HG03135 (cell line): ENCODE measurements at regions not wholly inside any gene's neighbourhood (a gene's known extent, or its start where the extent isn't known, plus 50 kb on each side); places are given as distances from the start of the nearest gene placed in this dataset.
"Not testable (repeated sequence)": the region's sequence is repeated elsewhere in the genome, so short reads cannot be mapped to it uniquely, and the experiment has no call there.

Experiments
- ATAC-seq: cut with Tn5 transposase; IDR thresholded peaks from one replicate; pipeline ENCODE4 v1.9.1; 2021; ENCODE audit warnings: mild to moderate bottlenecking, moderate library complexity; ENCODE audit not compliant: unreplicated experiment

GRCh38 chr15:38852188-38852587 lies 287.6 kb upstream of the RASGRP1 start:
- ATAC-seq, result not testable (repeated sequence)

DNA sequence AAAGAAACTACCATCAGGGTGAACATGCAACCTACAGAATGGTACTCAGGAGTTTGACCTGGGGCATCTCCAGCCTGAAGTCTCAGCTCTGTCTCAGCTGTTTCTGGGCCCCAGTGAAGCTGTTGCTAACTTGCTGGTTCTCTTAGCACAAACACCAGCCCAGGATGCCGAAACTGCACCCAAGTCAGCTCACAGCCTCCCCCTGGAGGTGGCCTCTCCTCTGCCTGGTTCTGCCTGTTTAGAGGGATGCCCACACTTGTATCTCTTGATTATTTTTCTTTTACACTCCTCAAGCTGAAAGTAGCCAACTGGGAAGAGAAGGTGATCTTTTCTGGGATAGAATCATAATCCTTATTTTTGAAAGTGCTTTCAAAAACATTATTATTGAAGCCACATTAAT lies 289.0 kb upstream of the RASGRP1 start:
- no peak for ATAC-seq

DNA sequence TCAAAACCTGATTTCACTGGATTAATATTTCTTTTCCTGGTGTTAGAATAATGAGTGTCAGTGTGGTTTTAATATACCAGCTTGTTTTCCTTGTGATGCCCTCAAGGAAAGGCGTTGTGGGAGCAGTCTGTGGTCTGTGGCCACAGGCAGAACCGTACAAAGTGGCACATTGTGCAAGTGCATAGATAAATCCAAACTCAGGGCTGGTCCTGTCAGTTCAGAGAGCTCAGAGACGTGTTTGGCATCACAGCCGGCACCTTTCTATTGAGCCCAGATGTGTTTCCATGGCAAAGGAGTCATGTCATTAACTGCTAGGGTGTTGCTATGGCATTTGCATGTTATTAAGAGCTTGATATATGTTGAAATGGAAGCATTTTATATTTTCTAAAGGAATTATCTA lies 289.9 kb upstream of the RASGRP1 start:
- ATAC-seq, result no peak

DNA sequence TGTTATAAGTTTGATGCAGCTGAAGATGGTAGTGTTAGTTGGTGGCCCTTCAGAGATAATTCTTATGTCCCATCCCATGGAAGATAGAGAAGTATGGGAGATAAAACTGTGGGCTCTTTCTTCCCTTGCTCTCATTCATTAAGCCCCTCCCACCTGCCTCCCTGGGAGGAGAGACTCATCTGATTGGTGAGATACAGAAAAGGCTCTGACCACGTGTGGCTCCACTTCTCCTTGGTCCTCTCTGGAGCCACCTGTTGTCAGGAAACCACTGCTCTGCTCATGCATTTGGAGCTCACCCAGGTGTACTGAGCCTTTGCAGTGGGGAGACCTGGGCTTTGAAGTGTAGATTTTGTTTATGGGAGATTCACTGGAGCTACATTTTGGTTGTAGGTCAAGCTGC lies 293.2 kb upstream of the RASGRP1 start:
- ATAC-seq, result no peak

DNA sequence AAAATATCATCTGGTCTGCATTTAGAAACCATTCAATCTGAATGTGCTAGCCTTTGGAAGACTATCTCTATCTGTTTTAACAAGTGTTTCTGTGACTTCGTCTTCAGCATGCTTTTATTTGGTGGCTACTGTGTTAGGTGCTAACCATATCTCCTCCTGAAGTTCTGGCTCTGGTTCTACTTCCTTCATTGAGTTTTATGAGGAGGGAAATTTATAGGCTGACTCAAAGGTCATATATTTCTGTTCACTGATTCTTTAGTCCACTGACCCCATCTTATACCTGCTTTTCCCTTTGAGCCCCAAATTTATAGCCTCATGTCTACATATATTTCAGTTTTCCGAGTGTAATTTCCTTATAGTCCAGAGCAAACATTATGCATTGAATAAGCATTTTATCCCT lies 295.0 kb upstream of the RASGRP1 start:
- no peak for ATAC-seq

DNA sequence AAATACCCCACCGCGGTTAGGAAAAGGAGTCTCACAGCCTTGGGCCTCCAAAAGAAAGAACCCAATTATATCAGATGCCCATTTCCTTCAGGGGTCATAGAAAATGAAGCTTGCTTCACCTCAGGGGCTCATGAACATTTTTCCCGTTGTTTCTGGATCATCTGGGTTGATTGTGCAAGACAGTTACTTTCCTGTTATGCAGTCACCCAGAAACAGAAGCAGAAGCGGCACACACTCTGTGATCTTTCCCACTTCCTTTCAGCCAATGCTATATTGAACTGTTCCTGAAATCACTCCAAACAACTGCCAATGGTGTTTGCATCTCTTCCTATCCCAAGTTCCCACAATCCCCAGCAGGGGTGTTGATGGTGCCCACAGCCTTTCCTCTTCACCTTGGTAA lies 295.6 kb upstream of the RASGRP1 start:
- no peak for ATAC-seq

- no peak for ATAC-seq
These were observed 296.1 kb upstream of the RASGRP1 start for GRCh38 chr15:38860674-38861073.

- ATAC-seq, result no peak
These were observed 296.5 kb upstream of the RASGRP1 start for GRCh38 chr15:38861108-38861507.

DNA sequence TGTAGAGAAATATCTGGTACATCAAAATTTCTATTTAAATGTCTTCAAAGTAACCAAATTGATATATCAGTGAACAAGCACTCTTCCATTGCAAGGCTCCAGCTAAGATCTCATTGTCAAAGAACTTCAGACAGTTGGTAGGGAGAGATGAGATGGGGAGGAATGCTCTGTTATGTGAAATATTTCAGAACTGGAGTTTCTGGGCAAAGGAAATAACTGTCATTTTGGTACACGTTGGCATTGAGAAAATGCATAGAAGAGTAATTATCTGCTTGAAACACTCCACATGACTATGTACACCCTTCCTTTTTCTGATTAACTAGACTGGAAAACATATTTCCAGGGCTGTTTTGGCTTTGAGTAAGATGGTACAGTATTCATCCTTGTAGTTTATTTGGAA lies 297.5 kb upstream of the RASGRP1 start:
- ATAC-seq, result no peak

DNA sequence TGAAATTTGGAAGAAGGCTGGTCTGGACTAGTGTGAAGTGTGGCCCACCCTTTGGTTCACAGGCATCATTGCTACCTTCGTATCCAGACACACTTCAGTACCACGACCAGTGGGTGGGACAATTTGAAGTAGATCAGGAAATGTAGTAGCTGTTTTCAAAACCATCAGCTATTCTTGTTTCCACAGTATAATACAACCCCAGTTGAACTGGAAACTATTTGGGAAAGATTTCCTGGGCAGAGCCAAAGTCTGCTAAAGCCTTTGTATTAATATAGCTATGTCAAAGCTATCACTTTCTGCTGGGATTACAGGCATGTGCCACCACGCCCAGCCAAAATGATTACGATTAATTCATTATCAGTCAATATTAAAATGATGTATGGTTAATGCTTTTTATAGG lies 298.8 kb upstream of the RASGRP1 start:
- ATAC-seq, result no peak

- no peak for ATAC-seq
These were observed 299.5 kb upstream of the RASGRP1 start for GRCh38 chr15:38864122-38864521.

DNA sequence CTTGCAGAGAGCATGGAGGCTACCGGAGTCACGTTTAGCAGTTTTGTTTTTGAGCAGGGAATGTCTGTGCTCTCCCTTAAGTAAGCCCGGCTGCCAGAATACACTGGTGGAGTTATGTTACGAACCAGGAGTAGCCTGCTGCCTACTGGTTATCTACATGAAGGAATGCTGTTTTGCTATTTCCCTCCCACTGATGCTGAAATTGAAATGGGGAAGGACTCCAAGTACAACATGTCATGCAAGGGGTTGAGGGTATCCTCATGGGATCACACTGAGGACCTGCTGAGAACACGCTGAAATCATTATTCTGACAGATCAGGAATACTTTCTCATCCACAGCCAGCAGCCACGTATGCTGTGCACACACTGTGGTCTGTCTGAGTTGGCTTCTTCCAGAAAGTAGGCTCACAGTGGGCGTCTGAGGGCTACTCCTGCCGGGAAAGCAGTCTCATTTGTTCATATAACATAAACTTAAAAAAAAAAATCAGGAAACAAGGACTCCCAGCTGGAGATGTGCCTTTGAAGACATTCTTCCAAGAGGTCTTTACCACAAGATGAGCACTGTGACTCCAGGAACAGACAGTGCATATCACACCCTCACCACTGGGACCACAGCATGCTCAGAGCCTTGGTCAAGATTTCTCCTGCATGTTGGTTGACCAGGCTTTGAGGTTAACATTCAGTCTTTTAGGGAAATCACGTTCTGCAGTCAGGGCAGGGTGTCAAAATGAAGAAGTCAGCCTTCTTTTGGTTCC lies 300.4 kb upstream of the RASGRP1 start:
- no peak for ATAC-seq

DNA sequence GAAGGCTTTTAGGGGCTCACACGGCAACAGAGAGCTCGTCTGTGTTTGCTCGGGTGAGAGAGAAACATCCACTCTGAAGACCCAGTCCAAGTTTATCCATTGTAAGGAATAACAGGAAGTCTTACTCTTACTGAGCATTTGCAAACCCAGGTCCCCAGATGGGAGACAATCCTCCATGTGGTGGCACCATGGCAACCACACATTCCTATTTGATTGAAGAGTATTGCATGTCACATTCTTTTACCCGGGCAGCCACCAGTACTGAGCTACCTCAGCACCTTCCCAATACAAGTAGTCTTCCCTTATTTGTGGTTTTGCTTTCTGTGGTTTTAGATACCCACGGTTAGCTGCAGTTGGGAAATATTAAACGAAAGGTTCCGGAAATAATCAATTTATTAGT lies 302.9 kb upstream of the RASGRP1 start:
- no peak for ATAC-seq

- ATAC-seq, result no peak
These were observed 303.9 kb upstream of the RASGRP1 start for GRCh38 chr15:38868326-38869114.

- no peak for ATAC-seq
These were observed 307.0 kb upstream of the RASGRP1 start for GRCh38 chr15:38871638-38872037.

DNA sequence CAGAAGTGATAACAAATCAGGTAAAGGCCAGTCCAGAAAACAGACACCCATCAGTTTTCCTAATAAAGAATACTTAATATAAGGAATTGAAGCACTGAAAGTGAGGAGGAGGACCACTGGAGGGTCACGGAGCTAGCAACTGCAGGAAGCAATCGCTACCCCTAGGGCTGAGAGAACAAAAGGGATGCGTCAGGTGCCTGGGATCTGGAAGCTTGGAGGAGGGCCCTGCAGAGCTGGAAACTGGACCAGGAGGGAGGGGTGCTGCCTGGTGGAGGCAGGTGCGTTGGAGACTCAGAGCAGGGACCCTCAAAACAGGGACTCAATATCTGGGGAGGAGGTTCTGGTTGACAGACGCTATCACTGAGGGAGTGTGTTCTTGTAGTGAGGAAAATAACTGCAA lies 308.1 kb upstream of the RASGRP1 start:
- no peak for ATAC-seq

DNA sequence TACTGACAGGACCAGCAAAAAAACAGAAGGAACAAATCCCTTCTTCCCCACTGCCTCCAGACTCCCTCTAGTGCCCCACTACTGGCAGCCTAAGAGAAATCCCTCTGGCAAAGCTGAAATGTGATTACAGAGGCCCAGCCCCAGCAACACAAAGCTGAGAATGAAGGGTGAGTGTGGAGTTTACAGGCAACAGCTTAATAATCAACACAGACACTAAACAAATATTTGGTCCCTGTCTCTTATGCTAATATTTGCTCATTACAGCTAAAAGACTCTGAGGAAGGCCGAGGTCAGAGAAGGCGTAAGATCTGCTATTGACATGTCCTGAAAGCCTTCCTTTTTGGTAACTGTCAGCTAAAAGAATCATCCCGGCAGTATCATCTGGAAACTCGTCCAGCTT lies 308.5 kb upstream of the RASGRP1 start:
- ATAC-seq, result no peak

GRCh38 chr15:38874464-38874863 lies 309.9 kb upstream of the RASGRP1 start:
- ATAC-seq, result no peak

DNA sequence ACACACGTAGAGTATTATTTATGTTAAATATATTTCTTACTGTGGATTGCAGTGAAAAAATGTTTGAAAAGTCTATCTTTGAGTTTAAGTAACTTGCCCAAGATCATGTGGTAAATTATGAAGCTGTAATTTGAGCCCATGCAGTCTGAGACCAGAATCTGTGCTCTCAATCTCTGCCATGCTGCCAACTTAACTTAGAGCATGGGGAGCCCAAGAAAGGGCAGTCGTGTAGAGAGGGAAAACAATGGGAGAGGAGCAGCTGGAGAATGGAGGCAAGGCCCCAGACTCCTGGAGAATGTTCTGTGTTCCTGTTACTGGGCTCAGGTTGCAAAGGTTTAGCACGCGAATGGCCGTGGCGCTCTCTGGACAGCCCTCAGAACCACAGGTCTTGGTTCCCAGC lies 311.6 kb upstream of the RASGRP1 start:
- ATAC-seq, result no peak

GRCh38 chr15:38876621-38877020 lies 312.0 kb upstream of the RASGRP1 start:
- no peak for ATAC-seq

DNA sequence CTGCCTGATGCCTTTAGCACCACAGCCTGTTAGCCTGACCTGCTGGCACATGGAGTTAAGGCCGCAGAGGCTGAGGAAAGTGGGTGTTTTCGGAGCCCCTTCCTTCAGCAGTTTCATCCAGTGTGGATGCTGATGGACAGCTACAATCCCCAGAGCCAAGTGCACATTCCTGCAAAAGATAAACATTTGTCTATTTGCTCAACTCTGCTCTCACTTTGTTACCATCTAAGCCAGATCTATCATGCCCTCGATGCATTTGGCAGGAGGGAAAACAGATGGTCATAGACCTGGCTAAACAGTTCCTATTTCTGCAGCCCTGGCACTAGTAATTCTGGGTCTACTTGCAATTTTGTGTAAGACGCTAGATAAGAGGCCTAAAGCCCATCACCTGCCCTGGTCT lies 312.9 kb upstream of the RASGRP1 start:
- no peak for ATAC-seq

GRCh38 chr15:38878026-38878425 lies 313.4 kb upstream of the RASGRP1 start:
- ATAC-seq, result no peak
